ENCODE measurements at regions not wholly inside any gene's neighbourhood (a gene's known extent, or its start where the extent isn't known, plus 50 kb on each side); places are given as distances from the start of the nearest gene placed in this dataset.

DNA sequence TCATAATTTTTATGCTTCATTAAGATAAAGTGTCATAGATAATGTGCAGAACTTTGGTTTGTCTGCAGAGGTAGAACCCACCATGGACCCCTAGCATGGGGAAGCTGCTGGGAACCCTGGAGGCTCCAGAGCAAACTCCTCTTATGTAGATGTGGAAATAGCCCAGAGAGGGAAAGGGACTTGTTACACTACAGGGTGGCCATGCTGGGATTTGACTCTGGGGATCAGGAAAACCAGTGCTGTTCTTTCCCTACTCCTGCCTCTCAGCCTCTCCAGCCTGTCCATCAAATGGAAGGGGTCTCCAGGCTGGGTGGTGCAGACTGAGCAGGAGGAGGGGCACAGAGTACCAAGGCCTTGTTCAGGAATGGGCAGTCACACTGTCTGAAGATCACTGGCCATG is 54.2 kb downstream of the MSX1 start:
- TF ChIP-seq, protein P1, sequence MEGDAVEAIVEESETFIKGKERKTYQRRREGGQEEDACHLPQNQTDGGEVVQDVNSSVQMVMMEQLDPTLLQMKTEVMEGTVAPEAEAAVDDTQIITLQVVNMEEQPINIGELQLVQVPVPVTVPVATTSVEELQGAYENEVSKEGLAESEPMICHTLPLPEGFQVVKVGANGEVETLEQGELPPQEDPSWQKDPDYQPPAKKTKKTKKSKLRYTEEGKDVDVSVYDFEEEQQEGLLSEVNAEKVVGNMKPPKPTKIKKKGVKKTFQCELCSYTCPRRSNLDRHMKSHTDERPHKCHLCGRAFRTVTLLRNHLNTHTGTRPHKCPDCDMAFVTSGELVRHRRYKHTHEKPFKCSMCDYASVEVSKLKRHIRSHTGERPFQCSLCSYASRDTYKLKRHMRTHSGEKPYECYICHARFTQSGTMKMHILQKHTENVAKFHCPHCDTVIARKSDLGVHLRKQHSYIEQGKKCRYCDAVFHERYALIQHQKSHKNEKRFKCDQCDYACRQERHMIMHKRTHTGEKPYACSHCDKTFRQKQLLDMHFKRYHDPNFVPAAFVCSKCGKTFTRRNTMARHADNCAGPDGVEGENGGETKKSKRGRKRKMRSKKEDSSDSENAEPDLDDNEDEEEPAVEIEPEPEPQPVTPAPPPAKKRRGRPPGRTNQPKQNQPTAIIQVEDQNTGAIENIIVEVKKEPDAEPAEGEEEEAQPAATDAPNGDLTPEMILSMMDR (conservative IDR thresholded peaks at IDR 0.05; ENCODE audit: low read depth), result no peak
- DNase-seq (ENCODE audit: low spot score), result no peak
- ChIA-PET CTCF (no interaction called here), POLR2A (ENCODE audit: low non-redundant PET) (no interaction called here)
- H3K27ac ChIP-seq, result no peak overlapping the region

DNA sequence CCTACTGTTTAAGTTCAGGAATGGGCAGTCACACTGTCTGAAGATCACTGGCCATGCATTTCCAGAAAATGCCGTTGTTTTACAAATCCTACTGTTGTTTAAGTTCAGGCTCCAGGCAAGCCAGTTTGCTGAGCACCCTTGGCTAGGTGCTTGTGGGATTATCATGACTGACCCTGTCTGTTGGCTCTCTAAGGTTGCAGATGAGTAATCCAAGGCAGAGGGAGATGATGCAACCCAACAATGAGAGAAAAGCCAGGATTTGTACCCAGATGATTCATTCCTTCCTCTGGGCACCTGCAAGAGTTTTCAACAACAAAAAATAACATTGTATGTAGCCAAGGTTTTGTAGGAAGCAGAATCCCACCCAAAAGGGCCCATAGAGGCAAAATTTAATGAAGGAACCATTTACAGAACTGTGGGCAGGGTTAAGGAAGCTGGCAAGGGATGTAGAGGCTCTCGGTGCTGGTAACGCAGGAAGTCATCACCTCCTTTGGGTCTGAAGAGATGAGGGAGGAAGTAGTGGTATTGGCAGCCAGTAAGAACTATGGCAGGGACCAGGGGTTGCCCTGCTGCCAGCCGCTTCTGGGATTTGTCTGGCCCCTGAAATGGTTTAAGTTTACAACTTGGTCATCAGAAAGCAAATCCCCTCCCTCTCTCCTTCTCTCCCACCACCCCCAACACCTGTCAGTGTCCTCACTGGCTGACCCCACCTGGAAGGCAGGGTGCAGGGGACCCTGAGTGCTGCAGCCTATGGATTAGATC is 54.8 kb downstream of the MSX1 start:
- no peak overlapping the region for H3K27ac ChIP-seq
- peak; percentile 8 for DNase-seq (ENCODE audit: low spot score)
- CTCF ChIA-PET, result no interaction called here
- POLR2A ChIA-PET (ENCODE audit: low non-redundant PET), result no interaction called here
- TF ChIP-seq, protein P1 (conservative IDR thresholded peaks at IDR 0.05; ENCODE audit: low read depth), result no peak

DNA sequence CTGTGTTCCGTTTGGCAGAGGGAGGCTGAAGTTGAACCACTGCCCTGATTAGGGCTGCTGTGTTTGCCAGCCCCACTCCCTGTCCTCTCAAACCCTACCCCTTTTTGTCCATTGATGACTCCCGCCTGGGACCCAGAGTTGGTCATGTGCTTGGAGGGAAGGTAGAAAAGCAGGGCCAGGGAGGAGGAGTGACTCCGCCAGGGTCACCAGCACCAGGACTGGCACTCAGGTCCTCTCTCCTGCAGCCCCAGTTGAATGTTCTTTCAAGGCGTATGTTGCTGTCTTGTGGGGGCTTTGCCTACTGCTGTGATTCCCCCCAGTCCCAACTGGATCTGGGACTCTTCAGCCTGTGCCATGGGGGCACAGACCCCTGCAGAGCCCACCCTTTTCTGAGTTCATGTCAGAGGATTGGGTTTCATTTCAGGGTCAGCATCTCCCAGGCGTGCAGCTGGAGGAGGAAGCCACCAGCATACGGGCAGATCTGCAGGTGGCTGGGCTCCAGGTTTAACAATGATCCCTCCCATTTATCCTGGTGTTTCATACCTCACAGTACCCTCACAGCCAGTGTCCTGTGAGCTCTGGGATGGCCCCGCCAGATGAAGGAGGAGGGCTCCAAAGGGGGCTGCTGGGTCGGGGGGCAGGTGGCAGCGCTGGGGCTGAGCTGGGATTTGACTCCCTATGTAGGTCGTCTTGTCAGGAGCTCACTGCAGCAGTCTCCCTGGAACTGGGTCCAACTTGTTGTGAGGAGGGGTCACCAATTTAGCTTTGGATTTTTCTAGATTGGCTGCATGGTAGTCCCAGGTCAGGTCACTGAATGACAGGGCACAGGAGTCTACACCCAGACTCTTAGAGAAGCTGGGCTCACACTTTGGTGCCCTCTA is 55.7 kb downstream of the MSX1 start:
- TF ChIP-seq, protein P1 (conservative IDR thresholded peaks at IDR 0.05; ENCODE audit: low read depth), result no peak
- H3K27ac ChIP-seq, result no peak overlapping the region
- no peak for DNase-seq (ENCODE audit: low spot score)
- CTCF ChIA-PET, result no interaction called here
- POLR2A ChIA-PET (ENCODE audit: low non-redundant PET), result no interaction called here

DNA sequence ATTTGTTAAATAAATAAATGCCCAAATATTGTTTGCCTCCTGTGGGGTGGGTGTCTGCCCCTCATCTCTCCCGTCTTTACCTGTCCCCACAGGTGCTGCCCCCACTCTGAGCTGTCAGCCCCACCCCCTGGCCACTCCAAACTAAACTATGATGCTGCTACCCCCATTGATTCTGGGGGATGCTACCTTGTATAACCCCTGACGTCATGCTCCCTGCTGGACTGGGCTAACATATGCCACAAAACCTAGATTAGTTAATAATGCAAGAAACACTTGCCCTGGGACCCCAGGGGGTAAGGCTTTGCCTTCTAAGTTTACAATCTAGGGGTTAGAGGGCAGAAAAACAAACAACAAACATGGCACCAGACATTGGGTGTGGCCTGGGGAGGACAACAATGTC is 58.6 kb downstream of the MSX1 start:
- DNase-seq (ENCODE audit: low spot score), result no peak
- TF ChIP-seq, protein P1 (conservative IDR thresholded peaks at IDR 0.05; ENCODE audit: low read depth), result no peak
- CTCF ChIA-PET, result interaction anchor here (0.6 kb wide), 1 partner anchor 240 kb away, joined by 4 read pairs; no protein-coding TSS in a partner anchor

DNA sequence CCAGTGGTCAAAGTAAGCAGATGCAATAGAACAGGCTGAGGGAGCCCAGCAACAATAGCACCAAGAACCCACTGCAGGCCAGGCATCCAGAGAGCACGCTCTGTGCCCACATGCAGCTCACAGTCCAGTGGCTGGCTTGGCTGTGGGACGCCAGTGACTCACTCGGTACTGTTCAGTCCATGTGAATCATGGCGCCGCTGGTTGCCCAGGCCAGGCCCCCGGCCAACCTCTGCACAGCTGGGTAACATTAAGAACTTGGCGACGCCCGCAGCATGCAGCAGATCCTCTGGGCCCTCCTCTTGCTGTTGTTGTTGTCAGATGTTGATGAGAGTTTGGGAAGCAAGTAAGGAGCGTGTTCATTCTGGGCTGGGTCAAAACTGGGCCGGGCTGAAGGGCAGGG is 60.5 kb downstream of the MSX1 start:
- no peak overlapping the region for H3K27ac ChIP-seq
- TF ChIP-seq, protein P1 (conservative IDR thresholded peaks at IDR 0.05; ENCODE audit: low read depth), result no peak
- no peak for DNase-seq (ENCODE audit: low spot score)
- ChIA-PET CTCF (interaction anchor here (0.6 kb wide), 1 partner anchor 893 kb away, joined by 3 read pairs; no protein-coding TSS in a partner anchor), POLR2A (ENCODE audit: low non-redundant PET) (no interaction called here)

More for the DNA sequence above, 58.6 kb downstream of the MSX1 start:
- H3K27ac ChIP-seq, result no peak overlapping the region
- POLR2A ChIA-PET (ENCODE audit: low non-redundant PET), result no interaction called here

DNA sequence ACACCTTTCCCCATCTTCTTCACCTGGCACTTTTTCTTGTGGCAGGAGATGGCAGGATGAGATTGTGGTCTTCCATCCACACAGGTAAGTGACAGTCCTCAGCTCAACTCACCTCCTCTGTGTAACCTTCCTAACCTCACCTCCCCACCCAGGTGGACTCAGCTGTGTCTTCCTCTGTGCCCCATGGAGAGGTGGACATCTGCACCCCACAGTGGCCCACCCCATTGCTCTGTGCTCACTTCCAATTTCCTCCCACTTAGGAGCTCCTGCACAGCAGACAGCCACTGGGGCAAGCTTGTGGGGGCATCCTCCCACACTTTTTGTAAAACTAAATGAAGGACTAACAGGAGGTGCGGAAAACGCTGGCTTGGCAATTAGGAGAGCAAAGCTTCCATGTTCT is 61.6 kb downstream of the MSX1 start:
- CTCF ChIA-PET, result interaction anchor here (0.6 kb wide), 1 partner anchor 853 kb away, joined by 3 read pairs; no protein-coding TSS in a partner anchor
- no peak for DNase-seq (ENCODE audit: low spot score)
- H3K27ac ChIP-seq, result no peak overlapping the region
- TF ChIP-seq, protein P1 (conservative IDR thresholded peaks at IDR 0.05; ENCODE audit: low read depth), result no peak
- POLR2A ChIA-PET (ENCODE audit: low non-redundant PET), result no interaction called here

All from RWPE1 (cell line).